Stimulated activated CD8-positive, alpha-beta memory T cell treated with anti-CD3 and anti-CD28 coated beads, Interleukin-12 subunit alpha, Interleukin-12 subunit beta, amount 100 ng/mL, for 1 hour (primary cell): ENCODE measurements at regions not wholly inside any gene's neighbourhood (a gene's known extent, or its start where the extent isn't known, plus 50 kb on each side); places are given as distances from the start of the nearest gene placed in this dataset.

ENCODE experiments used
- DNase-seq: peaks from one replicate; pipeline ENCODE4 v3.0.0-alpha.2; 2020; ENCODE audit warnings: low read depth

DNA sequence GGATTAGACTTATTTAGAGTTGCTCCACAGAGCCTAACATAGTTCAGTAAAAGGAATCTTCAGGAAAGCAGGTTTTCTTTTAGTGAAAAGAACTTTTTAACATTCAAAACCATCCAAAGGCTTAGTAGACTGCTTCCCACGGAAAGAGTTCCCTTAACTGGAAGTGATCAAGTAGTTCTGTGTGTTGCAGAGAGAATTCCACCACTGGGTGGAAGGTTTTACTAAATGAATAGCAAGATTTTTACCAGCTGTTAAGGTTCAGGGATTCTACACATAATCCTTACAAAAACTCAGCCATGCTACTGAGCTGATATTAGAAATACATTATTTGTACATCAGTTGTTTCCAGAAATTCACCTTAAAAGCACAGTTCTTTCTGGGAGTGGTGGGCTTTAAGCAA is 119.7 kb downstream of the GDAP2 start:
- no peak for DNase-seq

DNA sequence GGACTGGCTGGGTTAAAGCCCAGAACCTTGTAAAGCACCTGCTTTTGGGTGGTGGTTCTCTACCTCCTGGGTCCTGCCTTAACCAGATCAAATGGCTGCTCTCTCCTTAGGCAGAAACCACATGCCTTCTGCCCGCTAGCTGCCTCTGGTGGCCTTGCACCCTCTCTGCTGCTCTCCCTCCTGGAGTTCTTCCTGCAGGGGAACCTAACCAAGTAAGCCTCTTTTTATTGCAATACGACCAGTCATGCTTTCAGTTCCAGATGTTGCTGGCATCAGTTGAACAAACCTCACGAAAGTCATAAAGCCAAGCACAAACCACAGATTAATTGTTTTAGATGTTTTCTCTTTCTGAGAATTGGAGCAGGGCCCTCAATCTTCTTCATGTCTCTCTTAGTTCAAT is 118.9 kb downstream of the GDAP2 start:
- DNase-seq: no peak

DNA sequence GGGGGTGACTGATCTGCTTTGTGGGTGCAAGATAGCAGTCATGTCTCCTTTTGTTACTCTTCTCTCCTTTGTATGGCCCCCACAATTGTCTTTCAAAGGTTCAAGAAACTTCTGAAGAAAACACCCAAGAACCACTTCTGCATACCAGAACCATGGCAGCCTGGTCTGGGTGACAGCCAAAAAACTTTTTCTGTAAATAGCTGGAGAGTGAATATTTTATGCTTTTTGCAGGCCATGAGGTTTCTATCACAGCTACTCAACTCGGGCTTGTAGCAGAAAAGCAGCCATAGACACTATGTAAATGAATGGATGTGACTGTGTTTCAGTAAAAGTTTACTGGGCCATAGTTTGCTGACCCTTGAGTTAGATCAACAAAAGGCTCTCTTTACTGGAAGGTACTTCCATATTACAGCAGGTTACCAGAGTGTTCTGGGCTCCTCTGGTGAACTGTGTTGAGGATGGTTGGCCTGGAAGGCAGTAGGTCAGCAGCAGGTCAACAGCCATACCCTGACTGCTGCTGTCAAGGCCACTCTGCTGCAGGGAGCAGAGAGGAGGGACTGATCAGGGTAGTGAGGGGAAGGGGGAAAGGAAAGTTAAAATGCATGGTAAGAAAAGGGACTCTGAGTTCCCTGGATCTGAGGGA is 116.4 kb downstream of the GDAP2 start:
- DNase-seq: no peak
